LNCaP clone FGC (cell line): ENCODE measurements at regions not wholly inside any gene's neighbourhood (a gene's known extent, or its start where the extent isn't known, plus 50 kb on each side); places are given as distances from the start of the nearest gene placed in this dataset.

Experiments
- DNase-seq: peaks from one replicate; pipeline ENCODE4 v3.0.0-alpha.2; 2011; ENCODE audit warnings: low read depth
- H3K4me3 ChIP-seq: 2 replicates; pipeline ENCODE4 v1.5.1; 2011; ENCODE audit warnings: mild to moderate bottlenecking, low read depth, low read length, control low read depth
- CTCF ChIP-seq: IDR thresholded peaks from 2 replicates; pipeline ENCODE4 v1.5.1; 2012; ENCODE audit warnings: mild to moderate bottlenecking; ENCODE audit not compliant: control insufficient read depth, insufficient read depth; ENCODE audit errors: extremely low read depth

- no peak for TF ChIP-seq CTCF
- no peak for DNase-seq
- no peak overlapping the region for H3K4me3 ChIP-seq
Observed at GRCh38 chr6:63371104-63371715, 51.4 kb upstream of the LGSN start.

DNA sequence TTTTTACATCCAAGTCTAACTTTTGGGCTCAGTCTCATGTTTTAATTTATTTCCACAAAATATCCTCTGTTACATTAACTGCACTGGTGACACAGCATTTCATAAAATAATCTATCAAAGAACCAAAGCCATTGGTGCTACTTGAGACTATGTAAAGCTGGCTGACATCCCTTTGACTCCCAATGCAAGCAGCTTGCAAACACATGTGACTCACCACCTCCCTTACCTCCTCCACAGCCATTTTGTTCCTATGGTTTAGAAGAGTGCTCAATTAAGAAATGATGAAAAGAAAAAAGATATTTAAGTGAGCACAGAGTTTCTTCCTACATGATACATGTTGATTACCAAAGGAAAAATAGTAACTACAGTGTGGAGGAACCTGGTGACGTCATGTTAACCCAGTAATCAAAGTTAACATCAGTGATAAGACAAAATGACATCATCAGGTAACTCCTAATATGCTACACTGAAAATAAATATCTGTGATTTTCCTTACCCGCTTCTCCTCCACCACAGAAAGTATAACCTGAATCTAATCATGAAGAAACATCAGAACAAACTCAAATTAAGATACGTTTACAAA lies 53.3 kb upstream of the LGSN start:
- DNase-seq: no peak
- no peak overlapping the region for H3K4me3 ChIP-seq
- TF ChIP-seq CTCF: no peak

DNA sequence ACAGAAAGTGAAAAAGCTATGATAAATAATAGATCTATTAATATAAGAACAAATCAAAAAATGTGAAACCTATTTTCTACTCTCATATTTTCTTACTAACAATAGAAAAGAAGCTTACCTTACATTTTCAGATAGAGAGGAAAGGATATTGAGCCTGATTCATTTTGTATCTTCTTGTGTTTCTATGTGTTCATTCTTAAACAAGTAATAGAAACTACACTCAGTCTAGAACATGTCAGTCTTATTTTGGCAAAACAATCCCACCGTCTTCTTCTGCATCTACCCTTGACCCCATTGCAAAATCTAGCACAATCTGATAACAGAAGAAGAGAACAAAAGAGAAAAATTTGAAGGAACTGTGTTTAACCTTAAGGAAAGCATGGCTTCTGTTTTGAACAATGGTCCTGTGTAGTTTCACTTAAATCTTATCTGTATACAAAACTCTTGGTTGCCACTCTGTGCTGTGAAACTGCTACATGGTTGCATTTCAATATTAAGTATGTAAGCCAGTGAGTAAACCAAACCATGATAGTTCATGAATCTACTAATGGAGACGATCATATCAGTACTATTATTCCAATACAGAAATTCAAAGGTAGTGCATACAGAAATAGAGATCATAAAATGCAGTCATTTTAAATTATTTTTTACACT lies 69.5 kb upstream of the LGSN start:
- DNase-seq: no peak
- no peak overlapping the region for H3K4me3 ChIP-seq
- no peak for TF ChIP-seq CTCF

GRCh38 chr6:63391203-63391970 lies 71.6 kb upstream of the LGSN start:
- no peak overlapping the region for H3K4me3 ChIP-seq
- no peak for DNase-seq
- no peak for TF ChIP-seq CTCF

GRCh38 chr6:63392092-63392724 lies 72.4 kb upstream of the LGSN start:
- no peak for TF ChIP-seq CTCF
- DNase-seq: no peak
- no peak overlapping the region for H3K4me3 ChIP-seq

DNA sequence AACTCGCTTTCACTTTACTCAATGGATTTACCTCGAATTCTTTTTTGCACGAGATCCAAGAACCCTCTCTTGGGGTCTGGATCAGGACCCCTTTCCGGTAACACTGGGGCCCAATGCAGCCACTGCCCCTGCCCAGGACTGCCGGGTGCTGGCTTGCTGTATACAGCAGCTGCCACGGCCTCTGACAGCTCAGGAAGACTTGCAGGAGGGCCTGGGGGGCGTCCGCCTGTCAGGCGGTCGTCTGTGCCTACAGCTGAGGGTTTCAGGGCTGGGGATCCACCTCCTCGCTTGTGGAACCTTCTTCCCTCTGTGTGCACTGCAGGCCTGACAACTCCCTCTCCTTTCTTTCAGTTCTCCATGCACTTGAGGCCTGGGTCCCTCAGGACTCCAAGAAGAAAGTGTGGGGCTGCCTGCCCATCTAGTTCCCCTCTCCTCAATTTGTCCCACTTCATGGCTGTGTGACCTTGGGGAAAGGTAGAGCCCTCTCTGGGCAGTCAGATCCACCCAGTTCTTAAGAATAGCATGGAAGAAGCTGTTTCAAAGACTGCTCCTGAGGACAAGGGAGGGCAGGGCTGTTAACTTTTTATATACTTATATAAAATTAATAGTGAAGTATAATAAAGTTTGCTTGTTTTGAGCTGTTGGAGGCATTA lies 75.0 kb upstream of the LGSN start:
- no peak for DNase-seq
- TF ChIP-seq CTCF: no peak
- no peak overlapping the region for H3K4me3 ChIP-seq
